GM18861 (cell line): ENCODE measurements at regions not wholly inside any gene's neighbourhood (a gene's known extent, or its start where the extent isn't known, plus 50 kb on each side); places are given as distances from the start of the nearest gene placed in this dataset.
"Not testable (repeated sequence)": the region's sequence is repeated elsewhere in the genome, so short reads cannot be mapped to it uniquely, and the experiment has no call there.

ENCODE experiments used
- ATAC-seq: cut with Tn5 transposase; IDR thresholded peaks from one replicate; pipeline ENCODE4 v1.9.1; 2021; ENCODE audit not compliant: unreplicated experiment

DNA sequence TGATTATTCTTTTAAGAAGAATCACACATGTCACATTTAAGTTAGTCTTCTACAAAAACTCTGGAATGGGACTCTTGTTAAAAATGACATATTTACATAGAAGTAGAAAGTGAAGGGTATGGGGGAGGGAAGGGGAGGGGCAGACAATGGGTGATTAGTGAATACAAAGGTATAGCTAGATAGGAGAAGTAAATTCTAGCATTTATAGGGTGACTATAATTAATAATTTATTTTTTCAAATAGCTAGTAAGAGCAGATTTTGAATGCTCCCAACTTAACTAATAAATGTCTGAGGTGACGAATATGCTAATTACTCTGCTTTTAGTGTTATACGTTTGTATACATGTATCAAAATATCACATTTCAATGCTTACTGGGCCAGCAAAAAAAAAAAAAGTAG, 59.4 kb downstream of the BLTP3B start:
- ATAC-seq = no peak

DNA sequence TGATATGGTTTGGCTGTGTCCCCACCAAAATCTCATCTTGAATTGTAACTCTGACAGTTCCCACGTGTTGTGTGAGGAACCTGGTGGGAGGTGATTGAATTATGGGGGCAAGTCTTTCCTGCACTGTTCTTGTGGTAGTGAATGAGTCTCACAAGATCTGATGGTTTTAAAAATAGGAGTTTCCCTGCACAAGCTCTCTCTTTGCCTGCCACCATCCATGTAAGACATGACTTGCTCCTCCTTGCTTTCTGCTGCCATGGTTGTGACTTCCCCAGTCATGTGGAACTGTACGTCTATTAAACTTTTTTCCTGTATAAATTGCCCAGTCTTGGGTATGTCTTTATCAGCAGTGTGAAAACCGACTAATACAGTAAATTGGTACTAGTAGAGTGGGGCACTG, 63.9 kb downstream of the BLTP3B start:
- ATAC-seq = not testable (repeated sequence)

DNA sequence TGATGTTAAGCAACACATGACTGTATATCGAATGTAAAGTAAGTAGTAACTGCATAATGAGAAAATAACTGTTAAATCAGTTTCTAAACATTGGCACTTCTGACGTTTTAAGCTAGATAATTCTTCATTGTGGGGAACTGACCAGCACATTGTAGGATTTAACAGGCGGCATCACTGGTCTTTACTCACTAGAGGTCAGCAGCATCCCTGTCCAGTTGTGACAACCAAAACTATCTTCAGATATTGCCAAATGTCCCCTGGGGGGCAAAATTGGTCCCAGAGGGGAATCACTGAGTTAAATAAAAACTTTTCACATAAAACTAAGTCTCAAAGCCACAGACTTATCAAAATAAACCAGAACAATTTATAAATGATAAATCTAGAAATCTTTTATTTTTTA, 65.3 kb downstream of the BLTP3B start:
- no peak for ATAC-seq

DNA sequence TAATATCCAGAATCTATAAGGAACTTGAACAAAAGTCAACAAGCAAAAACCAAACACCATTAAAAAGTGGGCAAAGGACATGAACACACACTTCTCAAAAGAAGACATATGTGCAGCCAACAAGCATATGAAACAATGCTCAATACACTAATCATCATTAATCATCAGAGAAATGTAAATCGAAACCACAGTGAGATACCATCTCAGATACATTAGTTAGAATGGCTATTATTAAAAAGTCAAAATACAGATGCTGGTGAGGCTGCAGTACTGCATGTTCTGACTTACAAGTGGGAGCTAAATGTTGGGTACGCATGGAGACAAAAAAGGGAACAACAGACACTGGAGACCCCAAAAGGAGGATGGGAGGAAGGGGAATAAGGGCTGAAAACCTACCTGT, 67.1 kb downstream of the BLTP3B start:
- no peak for ATAC-seq

DNA sequence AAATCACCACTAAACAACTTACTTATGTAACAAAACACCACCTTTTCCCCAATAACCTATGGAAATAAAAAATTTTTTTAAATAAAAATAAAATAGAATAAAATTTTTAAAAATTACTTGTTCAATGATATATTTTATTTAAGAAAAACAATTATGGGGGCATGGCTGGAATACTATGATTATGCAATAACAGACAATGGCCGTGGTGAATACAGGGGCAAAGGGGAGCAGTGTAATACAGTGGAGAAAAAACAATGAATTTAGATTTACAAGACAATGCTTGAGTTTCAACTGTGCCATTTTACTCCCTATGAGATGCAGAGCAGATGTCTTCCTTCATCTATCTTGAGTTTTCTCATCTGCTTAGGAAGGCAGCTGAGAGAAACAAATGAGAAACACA, 72.9 kb downstream of the BLTP3B start:
- ATAC-seq = no peak

DNA sequence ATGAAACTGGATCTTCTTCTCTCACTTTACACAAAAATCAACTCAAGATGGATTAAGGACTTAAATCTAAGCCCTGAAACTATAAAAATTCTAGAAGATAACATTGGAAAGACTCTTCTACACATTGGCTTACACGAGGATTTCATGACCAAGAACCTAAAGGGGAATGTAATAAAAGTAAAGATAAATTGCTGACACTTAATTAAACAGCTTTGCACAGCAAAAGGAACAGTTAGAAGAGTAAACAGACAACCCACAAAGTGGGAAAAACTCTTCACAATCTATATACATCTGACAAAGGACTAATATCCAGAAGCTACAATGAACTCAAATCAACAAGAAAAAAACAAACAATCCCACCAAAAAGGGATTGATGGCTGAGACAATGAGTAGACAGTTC, 74.4 kb downstream of the BLTP3B start:
- ATAC-seq = no peak

DNA sequence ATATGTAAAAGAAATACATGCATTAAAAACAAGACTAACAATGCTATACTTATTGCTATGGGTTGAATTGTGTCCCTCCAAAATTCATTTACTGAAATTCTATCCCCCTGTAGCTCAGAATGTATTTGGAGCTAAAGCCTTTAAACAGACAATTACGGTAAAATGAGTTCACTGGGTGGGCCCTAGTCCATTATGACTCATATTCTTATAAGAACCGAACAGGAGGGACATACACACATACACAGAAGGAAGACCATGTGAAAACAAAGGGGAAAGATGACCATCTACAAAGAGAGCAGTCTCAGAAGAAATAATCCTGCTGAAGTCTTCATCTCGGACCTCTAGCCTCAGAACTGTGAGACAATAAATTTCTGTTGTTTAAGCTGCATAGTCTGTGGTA, 77.1 kb upstream of the ANKS1B start:
- ATAC-seq = no peak

DNA sequence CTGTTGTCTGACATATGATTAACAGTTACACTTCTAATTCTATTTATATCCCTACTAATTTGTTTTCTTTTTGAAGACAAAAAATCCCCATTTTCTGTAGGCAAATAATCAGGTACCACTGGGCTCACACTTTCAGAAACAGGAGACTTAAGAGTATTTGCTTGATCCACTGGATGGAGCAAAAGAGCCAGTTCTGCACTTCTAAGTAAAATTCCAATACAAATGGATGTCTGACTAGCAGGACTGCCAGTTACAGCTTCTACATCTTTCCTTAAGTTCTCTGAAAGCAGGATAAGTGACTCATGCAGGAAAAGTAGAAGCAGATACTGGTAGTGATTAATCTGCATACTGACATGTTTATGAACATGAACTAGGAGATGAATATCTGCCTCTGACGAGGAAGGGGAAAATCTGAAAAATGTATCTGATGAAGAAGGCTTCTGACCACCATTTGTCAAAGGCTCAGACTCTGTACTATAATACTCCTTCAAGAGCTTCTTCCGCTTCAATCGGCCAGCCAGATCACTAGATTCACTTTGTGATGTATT, 73.8 kb upstream of the ANKS1B start:
- peak; percentile 49 for ATAC-seq

DNA sequence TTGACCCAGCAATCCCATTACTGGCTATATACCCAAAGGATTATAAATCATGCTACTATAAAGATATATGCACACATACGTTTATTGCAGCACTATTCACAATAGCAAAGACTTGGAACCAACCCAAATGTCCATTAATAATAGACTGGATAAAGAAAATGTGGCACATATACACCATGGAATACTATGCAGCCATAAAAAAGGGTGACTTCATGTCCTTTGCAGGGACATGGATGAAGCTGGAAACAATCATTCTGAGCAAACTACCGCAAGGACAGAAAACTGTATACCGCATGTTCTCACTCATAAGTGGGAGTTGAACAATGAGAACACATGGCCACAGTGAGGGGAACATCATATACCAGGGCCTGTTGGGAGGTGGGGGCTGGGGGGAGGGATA, 61.5 kb upstream of the ANKS1B start:
- not testable (repeated sequence) for ATAC-seq

DNA sequence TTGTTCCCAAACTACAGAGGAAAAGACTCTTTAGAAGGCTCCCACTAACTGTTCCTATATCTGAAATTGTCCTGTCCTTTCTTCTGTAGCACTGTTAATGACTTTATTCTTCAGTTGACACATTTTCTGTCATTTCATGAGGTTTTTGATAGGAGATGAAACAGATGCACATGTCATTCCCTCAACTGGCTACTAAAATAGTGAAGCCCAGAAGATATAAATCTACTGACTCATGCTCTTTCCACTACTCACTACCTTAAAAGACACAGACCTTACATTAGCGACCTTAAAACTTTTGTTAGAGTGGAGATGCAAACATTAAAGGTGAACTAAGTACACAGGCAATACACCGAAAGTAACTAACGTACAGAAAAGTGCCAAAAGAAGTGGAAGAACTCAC, 59.5 kb upstream of the ANKS1B start:
- ATAC-seq = no peak

DNA sequence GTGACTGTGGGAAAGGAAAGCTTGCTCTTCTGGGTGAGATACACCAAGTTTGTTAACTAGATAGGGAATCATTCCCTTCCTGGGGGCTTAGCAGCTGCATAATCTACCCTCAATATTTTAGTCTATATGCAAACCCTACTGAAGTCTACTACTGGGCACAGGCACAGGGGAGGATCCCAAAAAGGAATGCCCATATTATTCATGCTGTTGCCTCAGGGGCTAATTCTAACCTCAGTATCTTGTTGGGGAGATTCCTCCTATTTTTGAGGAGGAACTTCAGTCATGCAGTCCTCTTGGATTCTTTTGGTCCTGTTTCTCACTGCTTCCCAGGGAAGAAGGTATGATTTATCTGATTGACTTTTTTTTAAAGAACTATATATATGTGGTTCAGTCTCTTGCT, 58.9 kb upstream of the ANKS1B start:
- ATAC-seq = no peak
